ENCODE measurements at regions not wholly inside any gene's neighbourhood (a gene's known extent, or its start where the extent isn't known, plus 50 kb on each side); places are given as distances from the start of the nearest gene placed in this dataset.

DNA sequence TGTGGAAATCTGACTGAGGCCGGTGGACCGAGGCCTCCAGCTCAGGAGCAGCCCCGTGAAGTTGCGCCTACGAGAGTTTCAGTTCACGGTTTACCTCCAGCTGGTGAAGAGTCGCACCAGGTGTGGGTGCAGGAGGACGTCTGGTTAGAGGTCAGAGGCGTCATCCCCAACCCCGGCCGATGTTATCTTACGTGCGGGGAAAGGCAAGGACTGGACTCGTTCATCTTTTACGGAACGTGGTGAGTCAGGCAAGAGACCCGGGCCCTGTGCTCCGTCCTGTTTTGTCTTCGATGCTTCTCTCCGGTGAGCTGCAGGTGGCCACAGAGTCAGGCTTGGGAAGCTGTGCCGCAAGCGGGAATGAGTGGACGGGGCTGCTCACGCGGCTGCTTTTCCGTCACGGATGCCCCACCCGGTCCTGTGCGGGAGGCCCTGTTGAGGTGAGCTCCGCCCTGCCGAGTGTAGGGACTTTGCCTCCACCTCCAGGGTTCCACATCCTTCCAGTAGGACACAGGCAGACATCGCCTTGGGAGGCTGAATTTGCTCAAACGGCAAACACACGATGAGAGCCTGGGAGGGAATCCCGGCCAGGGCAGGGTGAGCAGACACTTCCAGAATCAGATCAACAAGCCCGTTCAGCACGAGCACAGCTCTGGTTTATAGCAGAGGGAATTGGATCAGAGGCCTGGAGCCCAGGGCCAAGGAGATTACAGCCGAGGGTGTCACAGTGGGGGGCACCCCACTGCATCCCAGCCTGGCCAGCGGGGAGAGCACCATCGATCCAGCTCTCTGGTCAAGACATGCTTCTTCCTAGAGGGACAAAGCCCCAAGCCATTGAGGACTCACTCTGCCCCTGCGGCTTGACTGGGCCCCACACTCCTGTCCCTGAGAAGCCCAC lies 50.1 kb upstream of the INPP5A start:
- H3K4me3 Mint-ChIP-seq: no peak overlapping the region
- DNase-seq: no peak
- H3K4me3 ChIP-seq (ENCODE audit: low read depth, low read length): no peak overlapping the region
- no peaks in the 10 kb centered on the region for H3K4me1 Mint-ChIP-seq
- H3K4me1 ChIP-seq (ENCODE audit: control insufficient read depth, insufficient read depth, low read length, poor library complexity, severe bottlenecking): no peaks in the 10 kb centered on the region
- no peaks in the 10 kb centered on the region for H3K27me3 ChIP-seq (ENCODE audit: control insufficient read depth, insufficient read depth, low read length)
- no peak overlapping the region for H3K27ac ChIP-seq (ENCODE audit: insufficient read depth, low read length, poor library complexity, severe bottlenecking)
- no peak for ATAC-seq (ENCODE audit: low read depth in 2 of 2)
- no peak overlapping the region for H3K27ac Mint-ChIP-seq
- no peaks in the 10 kb centered on the region for H3K9me3 ChIP-seq (ENCODE audit: control insufficient read depth in 2 of 2, low read length in 2 of 2)
- H3K27me3 Mint-ChIP-seq: no peaks in the 10 kb centered on the region
- no peaks in the 10 kb centered on the region for H3K36me3 Mint-ChIP-seq
- H3K9me3 Mint-ChIP-seq: no peaks in the 10 kb centered on the region
- no peaks in the 10 kb centered on the region for H3K36me3 ChIP-seq (ENCODE audit: control insufficient read depth, insufficient read depth, low read length)
